OCI-M1 (cell line): ENCODE measurements at regions not wholly inside any gene's neighbourhood (a gene's known extent, or its start where the extent isn't known, plus 50 kb on each side); places are given as distances from the start of the nearest gene placed in this dataset.
"Not testable (repeated sequence)": the region's sequence is repeated elsewhere in the genome, so short reads cannot be mapped to it uniquely, and the experiment has no call there.

Experiments used
- DNase-seq: peaks from one replicate; lab custom pipeline; 2025; lab: John Stamatoyannopoulos, UW

DNA sequence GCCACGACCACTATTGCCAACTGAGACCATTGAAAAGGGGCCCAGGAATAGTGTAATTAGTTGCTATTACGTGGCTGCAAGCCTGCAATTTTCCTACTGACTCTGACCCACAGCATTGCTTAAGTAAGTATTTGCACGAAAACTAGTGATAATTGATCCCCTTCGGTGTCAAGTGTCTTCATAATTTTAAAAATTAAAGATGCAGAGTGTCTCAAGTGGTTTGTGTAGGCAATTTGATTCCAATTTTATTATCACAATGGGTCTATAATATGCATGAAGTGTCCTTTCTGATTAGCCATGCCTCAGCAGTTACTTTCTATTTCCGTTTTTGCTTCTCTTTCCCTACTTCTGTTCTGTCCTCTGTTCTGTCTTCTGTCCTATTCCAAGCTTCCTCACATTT lies 259.2 kb downstream of the C3orf38 start:
- DNase-seq: no peak

GRCh38 chr3:88410259-88410658 lies 260.5 kb downstream of the C3orf38 start:
- DNase-seq: peak; percentile 10

DNA sequence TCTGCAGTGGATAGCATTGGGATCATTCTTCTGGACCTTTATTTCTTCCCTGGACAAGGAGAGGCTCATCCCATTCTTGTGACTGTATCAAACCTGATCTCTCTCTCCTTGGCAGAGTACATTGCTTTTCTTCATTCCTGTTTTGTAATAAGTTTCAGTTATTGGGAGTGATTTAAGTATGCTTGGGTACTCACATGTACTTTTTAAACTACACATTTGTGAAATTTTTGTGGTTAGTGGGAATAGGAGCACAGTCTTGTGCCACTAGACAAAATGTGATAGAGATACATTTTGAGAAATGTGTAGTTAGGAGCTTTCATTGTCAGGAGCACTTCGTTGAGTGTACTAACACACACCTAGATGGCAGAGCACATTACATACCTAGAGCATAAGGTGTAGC lies 262.6 kb downstream of the C3orf38 start:
- no peak for DNase-seq

DNA sequence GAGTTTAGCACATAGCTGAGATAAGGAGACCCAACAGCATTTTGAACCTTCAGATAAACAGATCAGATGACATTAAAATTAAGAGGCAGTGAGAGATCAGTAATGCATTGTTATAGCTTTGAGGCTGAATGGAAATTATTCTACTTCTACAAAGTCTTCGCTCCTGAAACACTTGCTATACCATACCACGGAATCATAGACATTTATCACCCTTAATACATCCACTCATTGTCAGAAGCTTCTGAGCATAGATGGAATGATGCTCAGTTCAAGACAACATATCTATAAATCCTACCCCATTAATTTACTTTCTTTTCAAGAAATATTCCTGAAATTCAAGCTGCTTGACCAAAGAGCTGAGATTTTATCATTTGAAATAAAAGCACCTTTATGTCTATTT lies 266.7 kb downstream of the C3orf38 start:
- no peak for DNase-seq

GRCh38 chr3:88418219-88418618 lies 268.5 kb downstream of the C3orf38 start:
- DNase-seq: no peak

GRCh38 chr3:88433568-88433967 lies 283.8 kb downstream of the C3orf38 start:
- peak; percentile 19 for DNase-seq

- DNase-seq: no peak
Measured at GRCh38 chr3:88434001-88434400, 284.2 kb downstream of the C3orf38 start.

DNA sequence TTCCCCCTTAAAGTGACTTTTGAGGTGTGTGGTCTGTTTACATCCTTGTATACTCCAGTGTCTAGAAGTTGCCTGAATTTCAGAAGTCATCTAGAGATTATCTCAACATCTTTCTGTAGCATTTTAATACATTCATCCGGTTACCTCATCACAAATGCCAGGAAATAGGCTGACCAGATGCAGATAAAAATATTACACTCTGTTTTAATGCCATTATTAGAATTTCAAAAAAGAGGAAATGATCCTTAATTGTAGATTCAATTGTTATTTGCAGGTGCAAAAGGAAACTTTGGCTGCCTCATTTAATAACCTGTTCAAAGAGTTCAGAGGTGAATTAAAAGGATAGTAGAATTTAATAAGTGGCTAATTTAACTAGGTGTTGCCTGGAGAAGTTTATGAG lies 290.9 kb downstream of the C3orf38 start:
- no peak for DNase-seq

DNA sequence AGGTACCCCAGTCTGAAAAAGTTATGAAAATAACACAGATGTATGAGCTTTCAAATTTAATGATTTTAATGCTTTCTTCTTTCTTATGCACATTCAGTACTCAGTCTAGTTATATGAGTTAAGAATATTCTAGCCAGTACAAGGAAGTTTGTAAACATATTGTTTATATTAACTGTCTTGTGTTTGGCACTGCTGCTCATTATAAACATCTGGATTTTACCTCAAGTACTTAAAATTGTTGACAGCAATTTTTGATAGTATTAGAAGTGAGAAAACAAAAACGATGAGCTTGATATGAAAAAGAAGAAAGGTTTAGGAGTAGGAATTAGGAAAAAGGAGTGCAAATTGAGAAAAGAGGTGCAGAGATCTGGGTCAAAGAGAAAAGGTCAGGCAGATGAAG lies 293.3 kb downstream of the C3orf38 start:
- DNase-seq: no peak

DNA sequence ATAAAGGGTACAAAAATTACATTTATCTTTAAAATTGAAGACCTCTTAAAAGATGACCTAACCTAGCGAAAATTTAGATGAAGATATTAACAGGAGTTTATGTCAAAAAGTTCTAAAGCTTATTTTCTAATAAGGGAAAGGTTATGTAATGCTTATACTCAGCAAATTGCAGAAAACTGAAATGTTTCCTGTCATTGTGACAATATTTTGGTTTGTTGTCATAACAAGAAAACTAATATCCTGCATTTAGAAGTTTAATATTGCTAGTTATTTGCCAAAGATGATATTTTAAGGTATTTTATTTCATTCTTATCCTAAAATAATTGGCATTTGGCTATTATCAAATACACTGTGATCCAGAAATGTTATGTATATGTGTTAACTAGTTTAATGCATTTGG lies 294.5 kb downstream of the C3orf38 start:
- no peak for DNase-seq

GRCh38 chr3:88452228-88452627 lies 302.5 kb downstream of the C3orf38 start:
- no peak for DNase-seq

- no peak for DNase-seq
Measured at GRCh38 chr3:88460369-88460768, 310.6 kb downstream of the C3orf38 start.

GRCh38 chr3:88462230-88462629 lies 312.5 kb downstream of the C3orf38 start:
- DNase-seq: no peak

GRCh38 chr3:88467191-88467590 lies 317.4 kb downstream of the C3orf38 start:
- no peak for DNase-seq

DNA sequence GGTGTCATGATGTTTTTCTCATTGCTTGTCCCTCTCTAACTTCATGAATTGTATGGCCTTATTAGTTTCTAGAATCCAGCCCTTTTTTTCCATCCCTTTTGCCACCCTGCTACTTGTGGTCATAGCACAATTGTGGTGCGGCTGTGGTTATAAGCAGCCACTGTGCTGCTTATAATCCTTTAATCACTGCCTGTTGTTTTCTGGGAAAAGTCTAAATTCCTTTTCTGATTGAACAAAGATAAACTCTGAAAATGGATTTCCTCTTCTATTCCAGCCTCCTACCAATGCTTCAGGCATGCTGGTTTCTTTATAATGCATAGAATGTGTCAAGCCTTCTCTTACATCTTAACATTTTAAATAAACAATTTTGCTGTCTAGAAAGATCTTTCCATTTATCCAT lies 319.5 kb downstream of the C3orf38 start:
- DNase-seq: no peak

DNA sequence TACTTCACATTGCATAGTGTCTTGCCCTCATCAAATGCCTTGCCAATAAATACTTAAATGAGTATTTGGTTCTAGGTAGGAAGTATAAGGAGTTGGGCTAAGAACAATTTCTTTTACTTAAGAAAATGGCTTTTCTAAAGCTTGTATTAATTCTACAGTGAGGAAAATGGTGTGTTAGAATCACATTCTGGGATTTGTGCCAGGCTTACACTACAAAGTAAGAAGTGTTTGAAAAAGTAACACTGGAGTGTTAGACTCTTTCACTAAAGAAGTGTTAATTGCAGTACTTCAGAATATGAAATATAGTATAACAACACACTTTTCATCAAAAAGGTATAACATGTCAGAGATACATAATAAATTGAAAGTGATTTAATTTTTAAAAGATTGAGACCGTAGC lies 328.7 kb downstream of the C3orf38 start:
- no peak for DNase-seq

GRCh38 chr3:88480822-88481221 lies 331.1 kb downstream of the C3orf38 start:
- no peak for DNase-seq

DNA sequence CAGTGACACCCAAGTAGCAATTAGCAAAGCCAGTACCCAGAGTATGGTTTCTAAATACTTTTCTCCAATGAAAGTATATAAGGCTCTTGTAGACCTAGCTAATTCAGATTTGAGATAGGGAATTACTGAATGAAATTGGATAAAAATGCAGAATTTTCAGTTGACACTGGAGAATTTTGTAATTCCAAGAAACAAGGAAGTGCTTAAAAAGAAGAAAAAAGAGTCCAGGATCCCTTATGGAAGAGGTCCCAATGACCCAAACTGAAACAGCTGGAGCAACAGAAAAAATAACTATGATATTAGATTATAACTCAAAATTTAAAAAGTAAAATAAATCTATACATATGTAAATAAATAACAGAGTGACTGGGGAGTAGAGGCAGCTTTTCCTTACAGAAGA lies 335.2 kb downstream of the C3orf38 start:
- DNase-seq: no peak

DNA sequence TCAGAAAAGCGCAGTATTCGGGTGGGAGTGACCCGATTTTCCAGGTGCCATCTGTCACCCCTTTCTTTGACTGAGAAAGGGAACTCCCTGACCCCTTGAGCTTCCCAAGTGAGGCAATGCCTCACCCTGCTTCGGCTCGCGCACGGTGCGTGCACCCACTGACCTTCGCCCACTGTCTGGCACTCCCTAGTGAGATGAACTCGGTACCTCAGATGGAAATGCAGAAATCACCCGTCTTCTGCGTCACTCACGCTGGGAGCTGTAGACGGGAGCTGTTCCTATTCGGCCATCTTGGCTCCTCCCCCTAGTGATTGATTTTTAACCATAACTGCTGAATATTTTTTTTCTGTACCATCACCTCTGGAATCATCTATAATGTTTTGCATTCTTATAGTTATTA lies 359.1 kb downstream of the C3orf38 start:
- DNase-seq: not testable (repeated sequence)

DNA sequence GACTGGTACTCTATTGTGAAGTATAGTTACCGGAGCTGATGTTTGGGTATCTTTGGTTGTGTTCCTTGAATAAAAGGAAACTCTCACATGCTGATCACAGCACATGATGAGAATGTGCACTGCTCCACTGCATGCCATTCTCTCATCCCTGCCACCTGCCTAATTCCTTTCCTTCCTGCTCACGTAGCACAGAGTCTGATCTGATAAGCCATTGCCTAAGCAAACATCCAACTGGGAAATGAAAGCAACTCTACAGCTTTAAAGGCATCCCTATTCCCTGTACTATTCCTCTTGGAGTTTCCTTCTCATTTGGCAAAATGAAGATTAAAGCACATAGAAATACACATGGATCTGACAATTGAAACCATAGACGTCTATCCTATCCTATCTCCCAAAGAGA lies 359.8 kb downstream of the C3orf38 start:
- no peak for DNase-seq

DNA sequence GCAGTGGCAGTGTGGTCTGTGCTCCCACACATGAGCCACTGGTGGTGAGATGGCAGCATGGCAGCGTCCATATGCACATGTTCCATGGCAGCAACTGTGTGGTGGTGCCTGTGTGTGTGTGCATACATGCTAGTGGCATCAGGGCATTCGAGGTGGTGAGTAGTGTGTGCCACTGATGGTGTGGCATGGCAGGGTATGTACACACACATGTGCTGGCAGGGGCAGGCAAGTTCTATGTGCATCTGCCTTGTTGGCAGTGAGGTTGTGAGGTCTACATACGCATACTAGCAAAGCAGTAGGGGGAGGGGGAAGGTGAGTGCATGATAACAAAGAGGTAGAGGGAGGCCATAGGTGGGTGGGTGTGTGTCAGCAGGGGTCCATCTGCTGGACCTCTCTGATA lies 378.7 kb downstream of the C3orf38 start:
- no peak for DNase-seq

DNA sequence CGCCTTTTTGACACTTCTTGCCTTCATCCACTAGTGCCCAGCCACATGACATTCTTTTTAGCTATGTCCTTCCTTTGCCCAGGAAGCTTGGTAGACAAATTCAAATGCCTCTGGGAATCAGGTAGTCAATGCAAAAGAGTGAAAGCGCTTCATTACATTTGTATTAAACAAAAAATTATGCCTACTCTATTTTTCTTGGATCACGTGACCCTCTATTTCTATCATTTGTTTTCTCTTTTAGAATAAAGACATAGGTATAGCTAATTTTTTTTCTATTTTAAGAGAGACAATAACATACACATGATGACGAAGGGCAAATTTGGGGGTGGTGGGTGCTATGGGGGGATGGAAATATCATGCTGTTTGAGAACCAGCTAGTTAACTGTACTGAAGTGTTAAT lies 384.8 kb downstream of the C3orf38 start:
- DNase-seq: no peak

DNA sequence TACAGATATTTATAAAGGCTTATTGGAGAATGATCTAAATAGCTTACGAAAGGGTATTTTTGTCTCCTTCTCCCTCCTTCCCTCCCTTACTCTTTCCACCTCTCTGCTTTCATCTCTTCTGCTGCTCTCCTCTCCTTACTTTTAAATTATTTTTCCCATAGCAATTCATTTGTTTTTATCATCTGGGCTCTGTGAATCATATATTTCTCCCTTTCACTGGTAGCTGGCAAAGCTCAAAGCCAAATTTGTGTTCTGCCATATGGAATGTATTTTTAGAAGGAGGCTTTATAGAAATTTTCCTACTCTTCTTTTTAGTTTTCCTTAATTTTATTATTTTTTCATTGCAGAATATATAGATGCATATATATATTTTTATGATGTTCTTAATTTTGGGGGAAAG lies 385.8 kb downstream of the C3orf38 start:
- no peak for DNase-seq

DNA sequence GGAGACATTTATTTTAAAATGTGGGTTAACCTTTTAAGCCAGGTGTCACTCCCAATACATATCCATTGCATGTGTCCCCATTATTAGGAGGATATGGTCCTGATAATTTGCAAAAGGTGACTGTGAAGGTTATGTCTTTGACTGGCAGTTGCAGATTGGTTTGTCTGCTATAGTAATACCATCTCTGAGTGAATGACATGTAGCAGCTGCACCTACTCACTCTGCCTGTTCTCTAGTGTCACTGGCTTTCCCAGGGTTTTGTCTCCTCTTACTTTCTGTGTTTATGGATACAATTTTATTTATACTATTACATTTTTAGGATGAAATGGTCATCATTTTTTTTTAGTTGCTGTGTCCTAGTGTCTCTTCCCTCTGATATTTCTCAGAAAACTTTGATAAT lies 393.2 kb downstream of the C3orf38 start:
- DNase-seq: no peak

DNA sequence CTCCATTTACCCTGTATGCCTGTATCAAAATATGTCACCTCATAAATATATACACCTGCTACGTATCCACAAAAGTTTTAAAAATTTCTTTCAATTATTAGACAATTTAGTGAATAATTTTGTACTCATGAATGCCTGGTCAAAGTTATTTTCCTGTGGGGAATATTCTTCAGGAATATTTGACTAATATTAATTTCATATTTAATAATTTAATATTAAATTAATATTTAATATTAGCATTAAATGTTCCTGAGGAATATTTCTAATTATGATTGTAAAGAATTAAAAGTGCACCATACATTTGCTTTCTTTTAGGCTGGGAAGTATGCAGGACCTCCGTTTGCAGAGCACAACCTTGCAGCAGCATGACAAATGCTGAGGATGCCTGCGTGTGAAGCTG lies 422.7 kb downstream of the C3orf38 start:
- DNase-seq: no peak
